ENCODE measurements at regions not wholly inside any gene's neighbourhood (a gene's known extent, or its start where the extent isn't known, plus 50 kb on each side); places are given as distances from the start of the nearest gene placed in this dataset.
"Not testable (repeated sequence)": the region's sequence is repeated elsewhere in the genome, so short reads cannot be mapped to it uniquely, and the experiment has no call there.

GRCh38 chr22:11017108-11017507, 4510.9 kb upstream of the OR11H1 start:
- H3K27me3 ChIP-seq (replicated peaks in 2 of 5; ENCODE audit: control insufficient read depth in 4 of 5, insufficient read depth in 5 of 5, low read length in 4 of 5); H3K36me3 ChIP-seq (ENCODE audit: control insufficient read depth in 4 of 4, insufficient read depth in 4 of 4, low read length in 3 of 4); H3K4me3 ChIP-seq (ENCODE audit: control insufficient read depth in 1 of 7, extremely low read depth in 1 of 7, insufficient read depth in 4 of 7, low read depth in 2 of 7, low read length in 6 of 7); POLR2A ChIA-PET; H3K9me3 ChIP-seq (ENCODE audit: control extremely low read depth in 1 of 5, control insufficient read depth in 4 of 5, insufficient read depth in 2 of 5, low read depth in 1 of 5, low read length in 4 of 5); DNase-seq; H3K4me1 ChIP-seq (ENCODE audit: control extremely low read depth in 1 of 4, control insufficient read depth in 4 of 4, insufficient read depth in 4 of 4, low read length in 3 of 4); CTCF ChIA-PET; H3K27ac ChIP-seq (ENCODE audit: insufficient read depth in 1 of 2, low read depth in 1 of 2, low read length in 2 of 2, poor library complexity in 1 of 2, severe bottlenecking in 2 of 2): not testable (repeated sequence)
- 34% methylated on average over 3 of the region's 8 CpGs for WGBS (ENCODE audit: insufficient coverage)

GRCh38 chr22:11020522-11020921, 4507.5 kb upstream of the OR11H1 start:
- H3K9me3 ChIP-seq (ENCODE audit: control extremely low read depth in 1 of 5, control insufficient read depth in 4 of 5, insufficient read depth in 2 of 5, low read depth in 1 of 5, low read length in 4 of 5); POLR2A ChIA-PET; CTCF ChIA-PET: not testable (repeated sequence)

GRCh38 chr22:11026541-11026940, 4501.5 kb upstream of the OR11H1 start:
- CTCF ChIA-PET; POLR2A ChIA-PET; H3K4me3 ChIP-seq (ENCODE audit: control insufficient read depth in 1 of 7, extremely low read depth in 1 of 7, insufficient read depth in 4 of 7, low read depth in 2 of 7, low read length in 6 of 7); H3K27ac ChIP-seq (ENCODE audit: insufficient read depth in 1 of 2, low read depth in 1 of 2, low read length in 2 of 2, poor library complexity in 1 of 2, severe bottlenecking in 2 of 2); H3K27me3 ChIP-seq (replicated peaks in 2 of 5; ENCODE audit: control insufficient read depth in 4 of 5, insufficient read depth in 5 of 5, low read length in 4 of 5); H3K36me3 ChIP-seq (ENCODE audit: control insufficient read depth in 4 of 4, insufficient read depth in 4 of 4, low read length in 3 of 4); DNase-seq; H3K4me1 ChIP-seq (ENCODE audit: control extremely low read depth in 1 of 4, control insufficient read depth in 4 of 4, insufficient read depth in 4 of 4, low read length in 3 of 4): not testable (repeated sequence)
- H3K9me3 ChIP-seq (ENCODE audit: control extremely low read depth in 1 of 5, control insufficient read depth in 4 of 5, insufficient read depth in 2 of 5, low read depth in 1 of 5, low read length in 4 of 5): peaks cover 0 to 38% (median 11%) of the 10 kb centered on the region in 5 experiments
- no CpG with 5 or more reads among the region's 4 CpGs for WGBS (ENCODE audit: insufficient coverage)

More at GRCh38 chr22:11020522-11020921, 4507.5 kb upstream of the OR11H1 start:
- 6% methylated on average over 2 of the region's 8 CpGs for WGBS (ENCODE audit: insufficient coverage)
- not testable (repeated sequence) for DNase-seq; H3K36me3 ChIP-seq (ENCODE audit: control insufficient read depth in 4 of 4, insufficient read depth in 4 of 4, low read length in 3 of 4); H3K27me3 ChIP-seq (replicated peaks in 2 of 5; ENCODE audit: control insufficient read depth in 4 of 5, insufficient read depth in 5 of 5, low read length in 4 of 5); H3K4me1 ChIP-seq (ENCODE audit: control extremely low read depth in 1 of 4, control insufficient read depth in 4 of 4, insufficient read depth in 4 of 4, low read length in 3 of 4); H3K27ac ChIP-seq (ENCODE audit: insufficient read depth in 1 of 2, low read depth in 1 of 2, low read length in 2 of 2, poor library complexity in 1 of 2, severe bottlenecking in 2 of 2); H3K4me3 ChIP-seq (ENCODE audit: control insufficient read depth in 1 of 7, extremely low read depth in 1 of 7, insufficient read depth in 4 of 7, low read depth in 2 of 7, low read length in 6 of 7)

- CTCF ChIA-PET; H3K36me3 ChIP-seq (ENCODE audit: control insufficient read depth in 4 of 4, insufficient read depth in 4 of 4, low read length in 3 of 4); H3K27me3 ChIP-seq (replicated peaks in 2 of 5; ENCODE audit: control insufficient read depth in 4 of 5, insufficient read depth in 5 of 5, low read length in 4 of 5); H3K27ac ChIP-seq (ENCODE audit: insufficient read depth in 1 of 2, low read depth in 1 of 2, low read length in 2 of 2, poor library complexity in 1 of 2, severe bottlenecking in 2 of 2); H3K4me3 ChIP-seq (ENCODE audit: control insufficient read depth in 1 of 7, extremely low read depth in 1 of 7, insufficient read depth in 4 of 7, low read depth in 2 of 7, low read length in 6 of 7); H3K4me1 ChIP-seq (ENCODE audit: control extremely low read depth in 1 of 4, control insufficient read depth in 4 of 4, insufficient read depth in 4 of 4, low read length in 3 of 4); DNase-seq; POLR2A ChIA-PET: not testable (repeated sequence)
- H3K9me3 ChIP-seq (ENCODE audit: control extremely low read depth in 1 of 5, control insufficient read depth in 4 of 5, insufficient read depth in 2 of 5, low read depth in 1 of 5, low read length in 4 of 5): peaks cover 0 to 43% (median 16%) of the 10 kb centered on the region in 5 experiments
- WGBS (ENCODE audit: insufficient coverage): 73% methylated on average over 9 of the region's 9 CpGs
Observed at GRCh38 chr22:11027064-11027463, 4500.9 kb upstream of the OR11H1 start.

GRCh38 chr22:11027532-11027931, 4500.5 kb upstream of the OR11H1 start:
- H3K27ac ChIP-seq (ENCODE audit: insufficient read depth in 1 of 2, low read depth in 1 of 2, low read length in 2 of 2, poor library complexity in 1 of 2, severe bottlenecking in 2 of 2); CTCF ChIA-PET; H3K27me3 ChIP-seq (replicated peaks in 2 of 5; ENCODE audit: control insufficient read depth in 4 of 5, insufficient read depth in 5 of 5, low read length in 4 of 5); H3K4me3 ChIP-seq (ENCODE audit: control insufficient read depth in 1 of 7, extremely low read depth in 1 of 7, insufficient read depth in 4 of 7, low read depth in 2 of 7, low read length in 6 of 7); DNase-seq; POLR2A ChIA-PET; H3K36me3 ChIP-seq (ENCODE audit: control insufficient read depth in 4 of 4, insufficient read depth in 4 of 4, low read length in 3 of 4); H3K4me1 ChIP-seq (ENCODE audit: control extremely low read depth in 1 of 4, control insufficient read depth in 4 of 4, insufficient read depth in 4 of 4, low read length in 3 of 4): not testable (repeated sequence)
- H3K9me3 ChIP-seq (ENCODE audit: control extremely low read depth in 1 of 5, control insufficient read depth in 4 of 5, insufficient read depth in 2 of 5, low read depth in 1 of 5, low read length in 4 of 5): peaks cover 0 to 45% (median 18%) of the 10 kb centered on the region in 5 experiments
- WGBS (ENCODE audit: insufficient coverage): 49% methylated on average over 1 of the region's 1 CpG

- POLR2A ChIA-PET; H3K36me3 ChIP-seq (ENCODE audit: control insufficient read depth in 4 of 4, insufficient read depth in 4 of 4, low read length in 3 of 4); DNase-seq; H3K27me3 ChIP-seq (replicated peaks in 2 of 5; ENCODE audit: control insufficient read depth in 4 of 5, insufficient read depth in 5 of 5, low read length in 4 of 5); H3K4me1 ChIP-seq (ENCODE audit: control extremely low read depth in 1 of 4, control insufficient read depth in 4 of 4, insufficient read depth in 4 of 4, low read length in 3 of 4); H3K27ac ChIP-seq (ENCODE audit: insufficient read depth in 1 of 2, low read depth in 1 of 2, low read length in 2 of 2, poor library complexity in 1 of 2, severe bottlenecking in 2 of 2); H3K4me3 ChIP-seq (ENCODE audit: control insufficient read depth in 1 of 7, extremely low read depth in 1 of 7, insufficient read depth in 4 of 7, low read depth in 2 of 7, low read length in 6 of 7); CTCF ChIA-PET: not testable (repeated sequence)
- 19% methylated on average over 1 of the region's 1 CpG for WGBS (ENCODE audit: insufficient coverage)
- peaks cover 0 to 45% (median 20%) of the 10 kb centered on the region in 5 experiments for H3K9me3 ChIP-seq (ENCODE audit: control extremely low read depth in 1 of 5, control insufficient read depth in 4 of 5, insufficient read depth in 2 of 5, low read depth in 1 of 5, low read length in 4 of 5)
Observed at GRCh38 chr22:11028180-11028579, 4499.8 kb upstream of the OR11H1 start.

GRCh38 chr22:11029534-11029933, 4498.5 kb upstream of the OR11H1 start:
- H3K27me3 ChIP-seq (replicated peaks in 2 of 5; ENCODE audit: control insufficient read depth in 4 of 5, insufficient read depth in 5 of 5, low read length in 4 of 5); H3K4me3 ChIP-seq (ENCODE audit: control insufficient read depth in 1 of 7, extremely low read depth in 1 of 7, insufficient read depth in 4 of 7, low read depth in 2 of 7, low read length in 6 of 7); DNase-seq; H3K27ac ChIP-seq (ENCODE audit: insufficient read depth in 1 of 2, low read depth in 1 of 2, low read length in 2 of 2, poor library complexity in 1 of 2, severe bottlenecking in 2 of 2); POLR2A ChIA-PET; H3K36me3 ChIP-seq (ENCODE audit: control insufficient read depth in 4 of 4, insufficient read depth in 4 of 4, low read length in 3 of 4); CTCF ChIA-PET; H3K4me1 ChIP-seq (ENCODE audit: control extremely low read depth in 1 of 4, control insufficient read depth in 4 of 4, insufficient read depth in 4 of 4, low read length in 3 of 4): not testable (repeated sequence)
- peaks cover 0 to 51% (median 27%) of the 10 kb centered on the region in 5 experiments for H3K9me3 ChIP-seq (ENCODE audit: control extremely low read depth in 1 of 5, control insufficient read depth in 4 of 5, insufficient read depth in 2 of 5, low read depth in 1 of 5, low read length in 4 of 5)
- WGBS (ENCODE audit: insufficient coverage): 84% methylated on average over 5 of the region's 8 CpGs

All from common myeloid progenitor, CD34-positive (primary cell).